GM21367 (cell line): ENCODE measurements at regions not wholly inside any gene's neighbourhood (a gene's known extent, or its start where the extent isn't known, plus 50 kb on each side); places are given as distances from the start of the nearest gene placed in this dataset.
"Not testable (repeated sequence)": the region's sequence is repeated elsewhere in the genome, so short reads cannot be mapped to it uniquely, and the experiment has no call there.

ENCODE experiments used
- ATAC-seq: cut with Tn5 transposase; IDR thresholded peaks from one replicate; pipeline ENCODE4 v1.9.1; 2021; ENCODE audit not compliant: unreplicated experiment

GRCh38 chr20:17891131-17891530 is 77.5 kb downstream of the SNX5 start:
- ATAC-seq: not testable (repeated sequence)

- ATAC-seq: no peak
Measured at GRCh38 chr20:17890330-17890729, 78.3 kb downstream of the SNX5 start.

GRCh38 chr20:17889226-17889625 is 79.4 kb downstream of the SNX5 start:
- no peak for ATAC-seq

GRCh38 chr20:17888044-17888443 is 80.5 kb downstream of the SNX5 start:
- ATAC-seq: no peak

- ATAC-seq: no peak
Measured at GRCh38 chr20:17887331-17888030, 81.1 kb downstream of the SNX5 start.

- no peak for ATAC-seq
Measured at GRCh38 chr20:17885544-17885943, 83.0 kb downstream of the SNX5 start.

GRCh38 chr20:17885076-17885475 is 83.5 kb downstream of the SNX5 start:
- no peak for ATAC-seq

- no peak for ATAC-seq
Measured at GRCh38 chr20:17884307-17885003, 84.1 kb downstream of the SNX5 start.

GRCh38 chr20:17883592-17884306 is 84.8 kb downstream of the SNX5 start:
- ATAC-seq: no peak

GRCh38 chr20:17882834-17883591 is 85.6 kb downstream of the SNX5 start:
- ATAC-seq: no peak

- no peak for ATAC-seq
Measured at GRCh38 chr20:17882065-17882833, 86.3 kb downstream of the SNX5 start.

- no peak for ATAC-seq
Measured at GRCh38 chr20:17881741-17882064, 86.9 kb downstream of the SNX5 start.

- ATAC-seq: no peak
Measured at GRCh38 chr20:17878912-17879602, 89.5 kb downstream of the SNX5 start.

GRCh38 chr20:17878069-17878911 is 90.3 kb downstream of the SNX5 start:
- no peak for ATAC-seq

GRCh38 chr20:17875981-17876385 is 92.6 kb downstream of the SNX5 start:
- ATAC-seq: no peak

GRCh38 chr20:17875106-17875980 is 93.3 kb downstream of the SNX5 start:
- no peak for ATAC-seq

- no peak for ATAC-seq
Measured at GRCh38 chr20:17874271-17875105, 94.1 kb downstream of the SNX5 start.
